Stimulated activated naive CD4-positive, alpha-beta T cell treated with Interleukin-2 at 50 U/mL for 16 hours (primary cell): ENCODE measurements at regions not wholly inside any gene's neighbourhood (a gene's known extent, or its start where the extent isn't known, plus 50 kb on each side); places are given as distances from the start of the nearest gene placed in this dataset.

Source experiments
- DNase-seq: peaks from one replicate; lab custom pipeline; 2025; lab: John Stamatoyannopoulos, UW

DNA sequence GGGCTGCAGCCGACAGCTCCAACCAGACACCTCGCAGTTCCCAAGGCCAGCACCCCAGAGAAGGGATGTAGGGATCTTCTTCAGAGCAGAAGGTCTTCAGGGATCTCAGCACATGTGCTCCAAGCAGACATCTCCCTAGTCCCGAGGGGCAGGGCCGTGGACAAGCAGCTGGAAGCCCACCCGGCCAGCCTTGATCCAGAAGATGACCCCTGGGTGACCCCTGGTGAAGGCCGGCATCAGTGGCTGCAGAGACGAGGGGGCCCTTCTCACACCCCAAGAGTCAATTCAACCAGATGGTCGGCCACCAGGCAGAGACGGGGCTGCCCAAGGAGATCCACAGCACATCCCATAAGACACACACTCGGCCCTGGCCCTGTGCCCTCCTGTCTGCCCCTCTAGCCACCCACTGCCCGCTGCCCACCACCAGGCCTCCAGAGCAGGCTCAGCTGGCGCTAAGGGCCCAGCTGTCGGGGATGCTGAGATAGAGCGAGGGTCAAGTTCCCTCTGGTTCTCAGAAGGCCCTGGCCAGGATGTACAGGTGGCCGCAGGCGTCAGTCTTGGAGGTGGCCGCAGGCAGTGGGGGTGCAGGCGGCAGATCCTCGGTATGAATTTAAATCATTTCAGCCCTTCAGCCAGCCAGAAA lies 168.3 kb downstream of the BRD1 start:
- no peak for DNase-seq

DNA sequence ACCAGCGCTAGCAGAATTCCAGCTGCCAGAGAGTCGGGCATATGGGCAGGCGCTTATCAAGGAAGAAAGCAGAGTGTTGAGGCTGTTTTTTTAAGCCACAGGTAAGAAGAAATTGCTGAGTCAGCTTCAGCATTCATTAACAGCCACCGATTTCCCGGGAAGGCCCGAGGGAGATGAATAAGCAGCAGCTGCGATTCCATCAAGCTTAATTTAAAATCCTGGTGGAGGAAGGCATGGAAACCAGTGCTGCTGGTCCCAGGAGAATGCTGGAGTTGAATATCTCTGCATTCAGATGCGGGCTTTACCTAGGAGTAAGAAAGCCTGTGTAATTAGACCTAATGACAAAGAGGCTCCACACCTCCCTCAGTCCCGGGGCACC lies 168.8 kb downstream of the BRD1 start:
- DNase-seq = no peak

DNA sequence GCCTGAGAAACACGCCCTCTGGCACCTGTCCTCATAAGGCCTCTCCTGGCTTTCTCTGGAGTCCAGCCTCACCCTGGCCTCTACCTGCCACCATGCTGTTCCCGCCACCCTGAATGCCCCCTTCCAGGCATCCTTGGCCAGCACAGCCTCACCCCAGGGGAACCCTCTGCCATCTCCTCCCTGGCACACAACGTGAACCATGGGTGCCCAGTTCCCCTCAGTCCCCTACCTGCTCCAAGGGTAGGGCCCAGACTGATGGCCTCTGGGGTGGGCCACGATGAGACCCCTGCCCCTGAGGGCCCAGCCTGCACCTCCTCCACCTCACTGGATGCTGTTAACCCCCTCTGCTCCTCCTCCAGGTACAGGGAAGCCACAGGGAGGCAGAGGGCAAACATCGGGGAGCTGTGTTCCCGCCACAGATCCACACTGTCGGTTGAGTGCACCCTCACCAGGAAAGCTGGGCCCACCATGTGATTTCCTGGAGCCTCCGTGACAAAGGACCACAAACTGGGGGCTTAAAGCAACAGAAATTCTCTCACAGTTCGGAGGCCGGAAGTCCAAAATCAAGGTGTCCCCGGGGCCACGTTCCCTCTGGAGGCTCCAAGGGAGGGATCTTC lies 169.6 kb downstream of the BRD1 start:
- no peak for DNase-seq

DNA sequence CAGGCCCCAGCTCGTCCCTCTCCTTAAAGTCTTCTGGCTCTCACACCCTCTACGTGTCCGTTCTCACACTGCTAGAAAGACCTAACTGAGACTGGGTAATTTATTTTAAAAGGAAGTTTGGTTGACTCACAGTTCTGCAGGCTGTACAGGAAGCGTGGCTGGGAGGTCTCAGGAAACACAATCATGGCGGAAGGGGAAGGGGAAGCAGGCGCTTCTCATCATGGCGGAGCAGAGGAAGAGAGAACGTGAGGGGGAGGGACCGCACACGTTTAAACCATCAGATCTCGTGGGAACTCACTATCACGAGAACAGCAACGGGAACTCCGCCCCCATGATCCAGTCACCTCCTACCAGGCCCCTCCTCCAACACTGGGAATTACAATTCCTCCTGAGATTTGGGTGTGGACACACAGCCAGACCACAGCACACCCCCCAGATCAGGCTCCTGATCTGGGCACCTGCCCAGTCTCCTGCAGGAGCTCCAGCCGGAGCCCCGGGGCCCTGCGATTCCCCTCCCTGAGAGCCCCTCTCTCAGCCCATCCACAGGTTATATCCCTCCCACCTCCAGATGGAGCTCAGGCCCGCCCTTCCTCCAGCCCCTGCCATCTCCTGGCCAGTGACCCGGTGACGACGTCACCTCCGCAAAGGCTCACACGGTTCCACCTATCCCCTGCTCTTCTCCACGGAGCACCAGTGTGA lies 170.2 kb downstream of the BRD1 start:
- DNase-seq = peak; percentile 70

DNA sequence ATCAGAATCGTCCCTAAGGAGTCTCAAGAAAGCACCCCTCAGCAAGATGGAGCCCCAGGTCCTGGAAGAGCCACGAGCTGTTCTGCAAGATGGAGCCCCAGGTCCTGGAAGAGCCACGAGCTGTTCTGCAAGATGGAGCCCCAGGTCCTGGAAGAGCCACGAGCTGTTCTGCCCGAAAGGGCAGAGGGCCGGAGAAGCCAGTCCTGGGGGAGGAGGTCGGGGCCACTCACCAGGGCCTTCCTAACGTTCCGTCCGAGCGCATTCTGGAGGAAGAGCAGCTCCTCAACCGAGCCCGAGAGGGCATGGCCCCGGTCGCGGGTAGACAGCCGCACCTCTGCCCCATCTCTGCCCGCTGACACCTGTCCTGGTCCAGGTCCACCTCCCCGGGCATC lies 170.8 kb downstream of the BRD1 start:
- DNase-seq = peak; percentile 27

DNA sequence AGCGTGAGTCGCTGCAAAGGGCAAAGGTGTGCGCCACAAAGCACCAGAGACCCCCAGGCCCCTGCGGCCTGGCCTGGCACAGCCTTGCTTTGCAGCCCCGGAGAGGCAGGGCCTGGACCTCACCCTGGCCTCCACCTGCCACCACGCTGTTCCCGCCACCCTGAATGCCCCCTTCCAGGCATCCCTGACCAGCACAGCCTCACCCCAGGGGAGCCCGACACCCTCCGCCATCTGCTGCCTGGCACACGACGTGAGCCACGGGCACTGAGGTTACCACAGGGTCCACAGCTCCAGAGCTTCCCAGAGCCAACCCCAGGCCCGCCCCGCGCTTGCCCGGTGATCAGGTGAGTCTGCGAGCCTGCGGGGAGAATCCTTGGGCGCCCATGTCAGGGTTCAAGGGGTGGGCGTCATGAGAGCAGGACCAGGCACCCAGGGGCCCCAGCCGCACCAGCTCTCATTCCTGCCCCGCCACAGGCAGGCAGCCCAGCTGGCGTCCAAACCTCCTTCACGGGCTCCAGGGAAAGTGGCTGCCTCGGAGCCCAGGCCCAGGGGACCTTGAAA lies 171.3 kb downstream of the BRD1 start:
- no peak for DNase-seq

DNA sequence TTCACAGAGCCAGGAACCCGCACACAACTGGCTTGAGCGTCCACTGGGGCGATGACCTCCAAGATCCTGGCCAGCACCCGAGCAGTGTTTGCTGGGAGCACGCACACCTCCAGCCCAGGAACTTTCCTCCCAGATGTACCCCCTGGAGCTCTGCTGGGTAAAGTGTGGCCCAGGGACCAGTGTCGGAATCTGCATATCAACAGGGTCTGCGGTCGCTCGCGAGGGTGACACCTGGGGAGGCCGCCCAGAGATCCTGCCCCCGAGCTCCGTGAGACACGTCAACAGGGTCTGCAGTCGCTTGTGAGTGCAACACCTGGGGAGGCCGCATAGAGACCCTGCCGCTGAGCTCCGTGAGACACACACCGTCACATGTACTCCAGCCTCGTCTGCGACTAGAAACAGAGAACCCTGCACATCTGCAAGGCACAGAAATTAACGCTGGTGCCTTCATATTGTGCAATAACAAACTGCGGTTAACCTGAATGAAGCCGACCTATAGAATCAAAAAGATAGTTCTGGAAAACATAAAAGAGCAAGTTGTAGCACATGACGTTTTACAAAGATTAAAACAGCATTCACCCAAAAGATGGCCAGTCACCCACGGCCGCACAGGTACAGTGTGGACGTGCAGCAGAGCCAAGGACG lies 172.4 kb downstream of the BRD1 start:
- DNase-seq = no peak

DNA sequence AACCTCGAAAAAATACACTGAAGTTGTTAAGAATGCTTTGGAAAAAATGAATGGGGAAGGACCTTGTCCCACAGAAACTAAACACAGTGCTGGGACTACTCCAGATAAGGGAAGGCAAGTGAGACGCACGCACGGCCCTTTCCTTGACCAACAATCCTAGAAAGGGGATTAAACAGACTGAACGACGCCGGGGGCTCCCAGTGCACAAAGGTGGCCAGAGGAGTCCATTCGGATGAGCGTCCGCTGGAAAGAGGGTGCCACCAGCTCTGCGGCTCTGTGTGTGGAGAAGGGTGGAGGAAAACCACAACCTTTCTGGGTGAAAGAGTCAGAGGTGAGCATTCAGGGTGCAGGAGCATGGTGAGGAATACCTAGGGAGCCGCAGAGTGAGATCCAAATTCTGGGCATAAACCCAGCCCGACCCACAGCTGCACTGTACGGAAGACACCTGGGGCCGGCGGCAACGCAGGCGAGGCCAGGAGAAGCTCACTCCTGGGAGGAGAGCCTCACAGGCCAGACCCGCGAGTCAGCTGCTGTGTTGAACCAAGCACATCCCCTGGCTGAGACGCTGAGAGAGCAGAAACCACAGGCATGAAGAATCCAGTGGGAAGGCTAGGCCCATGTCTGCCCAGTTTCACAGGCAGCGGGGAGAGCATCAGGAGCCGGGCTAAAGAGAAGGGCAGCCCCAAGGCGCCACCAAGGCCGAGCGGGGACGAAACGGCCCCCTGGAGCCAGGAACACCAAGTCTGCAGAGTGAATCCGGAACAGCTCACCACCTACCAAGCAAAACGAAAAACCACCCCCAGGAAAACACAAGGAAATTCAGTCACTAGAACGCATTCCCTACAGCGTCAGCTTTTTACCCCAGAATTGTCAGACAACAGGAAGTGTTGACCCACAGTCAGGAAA lies 177.1 kb downstream of the BRD1 start:
- DNase-seq = no peak

DNA sequence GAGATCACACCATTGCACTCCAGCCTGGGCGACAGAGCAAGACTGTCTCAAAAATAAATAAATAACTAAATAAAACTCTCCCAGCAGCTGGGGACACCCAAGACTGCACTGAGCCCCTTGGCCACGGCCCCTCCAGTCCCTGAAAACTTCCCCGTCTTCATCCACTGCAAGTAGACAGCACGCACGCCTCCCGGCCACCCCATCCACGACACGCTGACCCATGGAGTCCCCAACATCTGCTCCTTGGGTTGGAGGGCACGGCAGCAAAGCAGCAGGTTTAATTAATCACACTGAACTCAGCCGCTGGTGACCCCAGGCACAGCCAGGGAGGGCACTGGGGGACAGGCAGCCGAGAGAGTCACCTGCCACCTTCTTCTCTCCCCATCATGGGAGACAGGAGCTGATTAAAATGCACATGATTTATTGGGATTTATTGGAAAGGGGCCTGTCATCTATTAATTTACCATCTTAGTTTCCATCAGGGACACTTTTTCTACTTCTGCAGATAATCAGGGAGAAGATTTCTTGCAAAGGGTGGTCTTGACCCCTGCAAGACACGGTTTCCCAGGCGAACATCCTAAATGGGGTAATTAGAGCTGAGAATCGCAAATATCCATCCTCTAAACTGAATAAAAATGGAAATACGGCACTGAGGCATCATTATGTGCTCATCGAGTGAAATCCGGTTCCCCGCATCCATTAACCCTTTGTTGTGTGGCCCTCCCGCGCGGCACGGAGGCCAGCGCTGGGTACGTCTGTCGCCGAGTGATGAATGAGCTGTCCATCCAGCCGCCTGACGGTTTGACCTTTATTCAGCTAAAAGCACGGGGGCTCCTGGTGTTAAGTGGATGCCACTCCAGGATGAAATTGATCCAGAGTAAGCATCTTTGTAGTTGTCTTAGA lies 178.3 kb downstream of the BRD1 start:
- DNase-seq = no peak

DNA sequence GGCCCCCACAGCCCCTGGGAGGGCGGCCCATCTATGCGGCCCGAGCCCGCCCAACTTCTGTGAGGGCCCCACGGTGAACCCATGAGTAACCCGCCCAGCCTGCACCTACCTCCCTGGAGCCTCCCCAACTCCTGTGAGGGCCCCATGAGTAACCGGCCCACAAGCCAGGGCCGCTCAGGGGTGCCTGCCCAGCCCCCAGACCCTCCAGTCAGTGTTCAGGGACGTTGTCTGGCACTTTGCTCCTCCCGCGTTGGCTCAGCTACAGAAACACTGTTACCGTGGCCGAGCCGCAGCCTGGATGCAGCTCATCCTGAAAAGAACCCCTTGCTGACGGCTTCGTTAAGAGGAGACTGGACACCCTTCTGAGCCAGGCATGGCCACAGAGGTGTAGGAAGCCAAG lies 179.6 kb downstream of the BRD1 start:
- no peak for DNase-seq

DNA sequence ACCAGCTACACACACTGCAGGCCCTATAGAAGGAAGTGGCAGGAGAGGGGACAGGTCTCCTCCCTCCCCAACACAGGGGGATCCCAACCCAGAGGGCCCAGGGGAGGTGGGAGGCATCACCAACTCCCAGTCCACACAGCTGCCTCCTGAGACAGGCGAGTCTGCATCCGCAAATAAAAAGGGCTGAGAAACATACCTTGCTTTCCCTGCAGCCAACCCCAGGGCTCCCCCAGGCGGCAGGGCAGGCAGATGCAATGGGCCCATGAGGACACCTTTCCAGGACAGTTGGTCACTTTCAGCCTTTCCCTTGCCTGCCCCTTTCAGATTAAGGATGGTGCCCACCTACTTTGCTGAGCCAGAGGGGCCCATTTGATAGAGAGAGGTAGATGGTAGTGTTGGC lies 180.0 kb downstream of the BRD1 start:
- no peak for DNase-seq

DNA sequence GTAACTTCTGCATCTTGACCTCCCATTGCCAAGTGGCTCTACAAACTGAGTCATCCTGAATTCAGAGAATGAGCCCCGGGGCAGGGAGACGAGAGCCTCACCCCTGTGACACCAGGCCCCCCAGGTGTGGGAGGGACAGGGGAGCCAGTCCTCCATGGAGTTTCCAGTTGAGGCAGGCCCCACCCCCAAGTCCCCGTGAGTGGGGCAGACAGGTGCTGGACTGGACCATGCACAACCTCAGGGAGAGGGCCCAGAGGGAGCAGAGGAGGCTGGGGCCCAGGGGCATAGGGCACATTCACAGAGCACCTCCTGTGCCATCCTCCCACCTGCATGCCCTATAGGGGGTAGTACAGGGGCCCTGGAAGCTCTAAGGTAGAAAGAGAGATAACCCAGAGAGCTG lies 180.8 kb downstream of the BRD1 start:
- no peak for DNase-seq

DNA sequence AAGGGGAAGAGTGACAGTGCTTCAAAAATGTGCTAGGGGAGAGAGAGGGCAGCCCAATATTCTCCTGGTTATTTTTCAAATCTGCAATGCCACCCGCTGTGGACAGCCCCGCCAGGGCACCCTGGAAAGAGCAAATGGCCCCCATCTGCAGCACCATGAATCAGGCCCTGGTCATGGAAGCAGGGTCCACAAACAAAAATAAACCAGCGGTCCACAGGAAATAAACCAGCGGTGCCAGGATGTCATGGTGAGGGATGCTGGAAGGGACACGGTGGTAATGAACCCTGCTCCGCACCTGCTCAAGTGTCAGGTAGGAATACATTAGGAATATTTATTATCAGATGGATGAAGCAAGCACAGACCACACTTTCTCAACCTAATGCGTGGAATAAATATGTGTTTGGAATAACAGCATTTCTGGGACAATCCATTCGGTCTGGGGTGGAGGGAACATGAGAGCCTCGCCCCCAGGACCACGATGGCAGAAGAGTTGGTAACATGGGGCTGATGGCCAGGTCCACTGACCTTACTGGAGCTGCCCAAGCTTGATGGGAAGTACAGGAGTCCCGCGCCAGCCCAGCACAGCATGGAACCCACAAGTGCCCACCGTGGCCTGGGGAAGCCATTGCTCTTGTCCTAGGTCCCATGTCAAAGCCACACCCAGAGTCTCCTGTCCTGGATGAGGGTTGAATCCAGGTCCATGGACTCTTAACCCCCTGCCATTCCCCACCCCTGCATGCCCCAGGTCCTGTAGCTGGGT lies 181.7 kb downstream of the BRD1 start:
- DNase-seq = no peak

DNA sequence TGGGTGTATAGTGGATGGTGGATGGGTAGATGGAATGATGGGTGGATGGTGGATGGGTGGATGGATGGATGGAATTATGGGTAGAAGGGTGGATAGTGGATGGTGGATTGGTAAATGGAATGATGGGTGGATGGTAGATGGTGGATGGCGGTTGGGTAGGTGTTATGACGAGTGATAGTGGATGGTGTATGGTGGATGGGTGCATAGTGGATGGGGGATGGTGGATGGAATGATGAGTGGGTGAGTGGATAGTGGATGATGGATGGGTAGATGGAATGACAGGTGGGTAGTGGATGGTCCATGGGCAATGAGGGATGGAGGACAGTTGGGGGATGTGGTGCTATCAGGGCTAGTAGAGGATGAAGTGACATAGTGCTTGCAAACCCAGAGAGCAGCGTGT lies 182.4 kb downstream of the BRD1 start:
- DNase-seq = no peak

DNA sequence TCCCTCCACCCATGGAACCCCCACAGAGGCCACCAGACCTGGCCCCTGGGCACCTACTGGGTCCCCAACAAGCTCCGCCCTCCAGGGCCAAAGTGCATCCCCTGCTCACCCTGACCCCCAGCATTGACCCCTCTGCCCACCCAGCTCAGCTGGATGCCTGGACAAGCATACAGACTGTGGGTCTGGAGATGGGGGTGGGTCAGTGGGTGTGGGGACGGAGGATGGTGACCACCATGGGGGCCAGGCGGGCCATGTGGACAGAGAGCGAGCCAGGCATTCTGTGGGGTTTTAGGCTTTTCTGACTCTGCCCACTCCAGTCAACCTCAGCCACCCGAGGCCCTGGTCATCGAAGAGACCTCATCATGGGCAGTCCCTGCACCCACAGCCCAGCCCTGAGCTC lies 183.7 kb downstream of the BRD1 start:
- DNase-seq = no peak

DNA sequence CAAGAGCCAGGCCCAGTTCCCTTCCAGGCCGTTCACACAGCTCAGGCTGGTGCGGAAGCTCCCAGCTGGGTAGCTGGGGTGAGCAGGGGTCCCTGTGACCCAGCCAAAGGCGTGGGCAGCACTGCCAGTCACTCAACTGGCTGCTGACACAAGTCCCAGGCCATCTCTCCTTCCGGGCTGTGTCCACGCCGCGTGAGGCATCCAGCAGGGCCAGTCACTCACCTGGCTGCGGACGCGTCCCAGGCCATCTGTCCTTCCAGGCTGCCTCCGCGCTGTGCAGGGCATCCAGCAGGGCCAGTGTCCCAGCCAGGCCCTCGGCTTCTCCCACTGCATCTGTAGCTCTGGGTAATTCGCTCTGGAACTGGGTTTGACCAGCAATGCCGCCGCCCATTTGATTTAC lies 184.2 kb downstream of the BRD1 start:
- no peak for DNase-seq

DNA sequence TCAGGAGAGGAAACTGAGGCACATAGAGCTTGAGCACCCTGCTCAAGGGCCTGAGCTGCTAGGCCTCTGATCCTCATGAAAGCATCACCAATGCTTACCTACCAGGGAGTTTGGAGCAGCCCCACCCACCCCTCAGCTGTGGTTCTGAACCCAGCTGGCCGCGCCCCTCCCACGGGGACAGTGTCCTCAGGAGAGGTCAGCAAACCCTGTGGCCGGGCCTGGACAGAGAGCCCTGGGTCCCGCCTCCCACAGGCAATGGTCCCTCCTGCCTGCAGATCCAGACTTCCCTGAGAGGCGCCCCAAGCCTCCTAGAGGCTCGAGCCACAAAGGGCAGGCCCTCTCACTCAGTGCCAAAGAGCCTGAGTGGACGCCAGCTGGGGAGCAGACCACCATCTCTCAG lies 184.9 kb downstream of the BRD1 start:
- DNase-seq = no peak

DNA sequence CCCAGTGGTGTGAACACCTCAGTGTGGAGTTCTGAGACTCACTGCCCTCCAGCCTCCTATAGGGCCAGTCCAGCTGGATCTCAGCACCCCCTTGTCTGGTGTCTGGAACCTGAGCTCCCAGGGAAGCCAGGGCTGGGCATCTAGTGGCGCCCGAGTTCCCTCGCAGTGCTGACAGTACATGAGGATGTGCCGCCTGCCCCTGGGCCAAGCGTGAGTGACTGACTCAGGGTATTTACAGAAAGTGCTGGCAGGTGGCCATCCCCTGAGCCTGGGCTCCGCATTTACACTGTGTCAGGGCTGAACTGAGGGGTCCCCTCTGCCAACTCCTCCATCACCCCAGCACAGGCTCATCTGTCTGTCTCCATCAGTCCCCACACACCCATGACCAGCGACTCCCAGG lies 185.3 kb downstream of the BRD1 start:
- DNase-seq = no peak

DNA sequence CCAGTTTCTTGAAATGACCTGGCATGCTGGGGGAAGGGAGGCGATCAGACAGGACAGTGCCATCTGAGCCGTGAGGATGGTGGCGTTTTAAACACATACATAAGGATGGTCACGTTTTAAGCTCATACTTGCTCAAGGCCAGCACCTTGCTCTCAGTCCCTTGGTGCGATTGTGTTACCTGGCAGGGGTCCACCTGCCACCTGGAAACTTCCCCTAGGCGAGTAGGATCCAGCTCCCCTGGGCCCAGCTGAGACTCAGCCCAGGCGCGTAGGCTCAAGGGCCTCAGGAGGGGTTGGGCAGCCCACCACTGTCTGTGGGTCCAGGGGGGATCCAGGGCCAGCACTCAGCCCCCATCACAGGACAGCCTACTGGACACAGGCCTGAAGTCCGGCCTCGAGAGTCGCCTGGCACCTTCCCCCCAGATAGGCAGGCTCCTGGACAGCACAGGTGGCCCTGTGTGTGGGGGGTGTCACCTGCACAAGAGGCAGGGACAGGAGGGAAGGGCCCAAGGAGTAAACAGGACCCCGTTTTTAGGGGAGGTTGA lies 185.8 kb downstream of the BRD1 start:
- DNase-seq = no peak
